Fibroblast of lung (primary cell): ENCODE measurements at regions not wholly inside any gene's neighbourhood (a gene's known extent, or its start where the extent isn't known, plus 50 kb on each side); places are given as distances from the start of the nearest gene placed in this dataset.

Source experiments
- CTCF ChIP-seq, 2 donors: IDR thresholded peaks in 1 of 2; conservative IDR thresholded peaks in 1 of 2; 1 replicate in 1 of 2; 2 replicates in 1 of 2; pipeline ENCODE4 v1.5.1; 2011 to 2012; ENCODE audit warnings: low read length in 2 of 2, control low read depth in 1 of 2, inconsistent platforms in 1 of 2, low read depth in 1 of 2, mild to moderate bottlenecking in 1 of 2
- EZH2 ChIP-seq: IDR thresholded peaks from 2 replicates; pipeline ENCODE4 v1.5.1; 2012; ENCODE audit warnings: low read length, control low read depth, mild to moderate bottlenecking; ENCODE audit errors: missing control alignments

GRCh38 chrX:121360280-121360679 is 312.9 kb downstream of the GLUD2 start:
- TF ChIP-seq CTCF (conservative IDR thresholded peaks at IDR 0.05 in 1 of 2, IDR thresholded peaks at IDR 0.05 in 1 of 2; ENCODE audit: low read depth in 1 of 2, low read length in 2 of 2) (no peak), EZH2 (no peak)
